Suprapubic skin (tissue), 3 donors: ENCODE measurements at regions not wholly inside any gene's neighbourhood (a gene's known extent, or its start where the extent isn't known, plus 50 kb on each side); places are given as distances from the start of the nearest gene placed in this dataset.

Source experiments
- EP300 ChIP-seq: sonication (generic); formaldehyde crosslinking; IDR thresholded peaks from one replicate; pipeline ENCODE4 v1.6.1; 2017; ENCODE audit warnings: antibody characterized with exemption
- TF ChIP-seq, protein P1 (sequence below), 2 donors: fragments of 200-600 bp in 1 of 2; fragments of 450-650 bp in 1 of 2; sonication (generic) in 1 of 2; IDR thresholded peaks; one replicate each; pipeline ENCODE4 v1.5.1; 2016 to 2019; ENCODE audit warnings: antibody characterized with exemption in 2 of 2, mild to moderate bottlenecking in 1 of 2, moderate library complexity in 1 of 2

DNA sequence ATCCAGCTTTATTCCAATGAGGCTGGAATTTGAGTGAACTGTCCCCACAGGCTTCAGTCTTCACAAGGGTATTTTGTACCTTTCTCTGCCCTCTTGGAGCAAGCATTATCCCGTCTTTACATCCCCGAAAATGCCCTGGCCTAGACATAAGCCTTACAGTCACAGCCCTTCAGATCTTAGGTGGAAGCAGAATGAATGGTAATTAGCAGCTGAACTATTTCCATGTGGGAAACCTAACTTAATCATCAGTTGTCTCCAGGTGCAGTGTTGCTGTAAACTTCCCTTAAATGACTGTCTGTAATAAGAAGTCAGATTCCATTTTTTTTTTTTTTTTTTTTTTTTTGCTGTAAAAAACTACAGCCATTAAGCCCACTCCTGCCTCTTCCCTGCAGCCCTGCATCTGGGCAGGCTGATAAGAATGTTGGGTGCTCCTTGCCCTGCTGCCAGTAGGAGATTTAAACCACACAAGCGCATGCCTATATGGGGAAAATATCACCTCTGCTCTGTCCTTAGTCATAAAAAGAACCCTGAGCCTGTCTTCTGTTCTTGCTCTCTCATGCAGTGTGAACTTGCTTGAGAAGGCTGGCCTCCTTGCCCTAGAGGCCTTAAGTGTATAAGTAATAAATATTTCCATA lies 426.8 kb upstream of the SLITRK5 start:
- no peak for TF ChIP-seq EP300
- TF ChIP-seq, protein P1, sequence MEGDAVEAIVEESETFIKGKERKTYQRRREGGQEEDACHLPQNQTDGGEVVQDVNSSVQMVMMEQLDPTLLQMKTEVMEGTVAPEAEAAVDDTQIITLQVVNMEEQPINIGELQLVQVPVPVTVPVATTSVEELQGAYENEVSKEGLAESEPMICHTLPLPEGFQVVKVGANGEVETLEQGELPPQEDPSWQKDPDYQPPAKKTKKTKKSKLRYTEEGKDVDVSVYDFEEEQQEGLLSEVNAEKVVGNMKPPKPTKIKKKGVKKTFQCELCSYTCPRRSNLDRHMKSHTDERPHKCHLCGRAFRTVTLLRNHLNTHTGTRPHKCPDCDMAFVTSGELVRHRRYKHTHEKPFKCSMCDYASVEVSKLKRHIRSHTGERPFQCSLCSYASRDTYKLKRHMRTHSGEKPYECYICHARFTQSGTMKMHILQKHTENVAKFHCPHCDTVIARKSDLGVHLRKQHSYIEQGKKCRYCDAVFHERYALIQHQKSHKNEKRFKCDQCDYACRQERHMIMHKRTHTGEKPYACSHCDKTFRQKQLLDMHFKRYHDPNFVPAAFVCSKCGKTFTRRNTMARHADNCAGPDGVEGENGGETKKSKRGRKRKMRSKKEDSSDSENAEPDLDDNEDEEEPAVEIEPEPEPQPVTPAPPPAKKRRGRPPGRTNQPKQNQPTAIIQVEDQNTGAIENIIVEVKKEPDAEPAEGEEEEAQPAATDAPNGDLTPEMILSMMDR (IDR thresholded peaks at IDR 0.05): no peak
